H1 (cell line): ENCODE measurements at regions not wholly inside any gene's neighbourhood (a gene's known extent, or its start where the extent isn't known, plus 50 kb on each side); places are given as distances from the start of the nearest gene placed in this dataset.

Source experiments
- CTCF ChIA-PET: fragments of 300-600 bp; sonication (Branson Sonifier 250); formaldehyde crosslinking; loops from one replicate; lab custom pipeline; 2021; ENCODE audit not compliant: partially characterized antibody; lab: Charles Lee
- POLR2A ChIA-PET: fragments of 300-600 bp; sonication (Branson Sonifier 250); formaldehyde crosslinking; loops from one replicate; lab custom pipeline; 2021; ENCODE audit warnings: inconsistent platforms; ENCODE audit not compliant: partially characterized antibody; lab: Charles Lee
- DNase-seq, 2 experiments: peaks; one replicate each; pipeline versions ENCODE4 v3.0.0 to v3.0.0-alpha.2; 2010 to 2022; ENCODE audit warnings: low spot score in 2 of 2, low read depth in 1 of 2, mixed read lengths in 1 of 2
- FAIRE-seq: peaks from 2 replicates; lab custom pipeline; 2011; peaks lifted over from hg19 to GRCh38; lab: Jason Lieb, UNC
- H2AFZ ChIP-seq: 2 replicates; pipeline ENCODE4 v1.8.1; 2012; ENCODE audit warnings: low read length, inconsistent platforms
- H2AK5ac ChIP-seq: 2 replicates; pipeline ENCODE4 v1.6.1; 2013; ENCODE audit warnings: low read depth, low read length
- H2BK120ac ChIP-seq: replicated peaks from 2 replicates; pipeline ENCODE3; 2013; ENCODE audit warnings: low read depth, low read length, inconsistent platforms
- H2BK12ac ChIP-seq: 2 replicates; pipeline ENCODE4 v1.6.1; 2013; ENCODE audit warnings: low read depth, low read length
- H2BK15ac ChIP-seq: 2 replicates; pipeline ENCODE4 v1.6.1; 2013; ENCODE audit warnings: low read length
- H2BK20ac ChIP-seq: 2 replicates; pipeline ENCODE4 v1.6.1; 2013; ENCODE audit warnings: low read length
- H2BK5ac ChIP-seq: 2 replicates; pipeline ENCODE4 v1.6.1; 2013; ENCODE audit warnings: low read depth, low read length
- H3K14ac ChIP-seq: 2 replicates; pipeline ENCODE4 v1.6.1; 2013; ENCODE audit warnings: inconsistent platforms; ENCODE audit not compliant: insufficient read length
- H3K18ac ChIP-seq: 2 replicates; pipeline ENCODE4 v1.6.1; 2013; ENCODE audit warnings: low read length; ENCODE audit errors: extremely low read depth
- H3K23ac ChIP-seq: 2 replicates; pipeline ENCODE4 v1.6.1; 2013; ENCODE audit warnings: inconsistent platforms; ENCODE audit not compliant: insufficient read length
- H3K23me2 ChIP-seq: 2 replicates; pipeline ENCODE4 v1.6.1; 2013; ENCODE audit warnings: low read depth, low read length
- H3K27ac ChIP-seq: 2 replicates; pipeline ENCODE4 v1.6.1; 2011; ENCODE audit warnings: low read depth, low read length, inconsistent platforms
- H3K27me3 ChIP-seq, 4 experiments: replicated peaks in 1 of 4; 1 replicate in 1 of 4; 2 replicates in 3 of 4; pipeline versions ENCODE4 v1.6.1 to v1.8.1; 2011 to 2013; ENCODE audit warnings: low read length in 3 of 4, mild to moderate bottlenecking in 3 of 4, inconsistent platforms in 2 of 4, mixed read lengths in 2 of 4, moderate library complexity in 1 of 4; ENCODE audit not compliant: control insufficient read depth in 3 of 4, insufficient read depth in 3 of 4; ENCODE audit errors: extremely low read depth in 1 of 4
- H3K36me3 ChIP-seq, 4 experiments: 2 replicates each; pipeline versions ENCODE4 v1.6.1 to v1.8.1; 2011 to 2013; ENCODE audit warnings: mild to moderate bottlenecking in 4 of 4, low read length in 3 of 4, moderate library complexity in 2 of 4, control low read depth in 1 of 4, inconsistent platforms in 1 of 4; ENCODE audit not compliant: insufficient read depth in 4 of 4, control insufficient read depth in 2 of 4
- H3K4ac ChIP-seq: replicated peaks from 2 replicates; pipeline ENCODE3; 2013; ENCODE audit warnings: low read length, low read depth, mixed read lengths, inconsistent platforms; ENCODE audit not compliant: insufficient read length
- H3K4me1 ChIP-seq, 4 experiments: replicated peaks in 1 of 4; 1 replicate in 1 of 4; 2 replicates in 3 of 4; pipeline versions ENCODE4 v1.6.1 to v1.8.1; 2011 to 2013; ENCODE audit warnings: low read length in 3 of 4, inconsistent platforms in 2 of 4, mixed read lengths in 1 of 4; ENCODE audit not compliant: insufficient read depth in 4 of 4, control insufficient read depth in 3 of 4
- H3K4me2 ChIP-seq, 2 experiments: 2 replicates each; pipeline versions ENCODE4 v1.6.1 to v1.8.1; 2011 to 2013; ENCODE audit warnings: low read depth in 2 of 2, low read length in 2 of 2, control low read depth in 1 of 2, inconsistent platforms in 1 of 2, mild to moderate bottlenecking in 1 of 2; ENCODE audit not compliant: insufficient read depth in 1 of 2
- H3K4me3 ChIP-seq, 4 experiments: fragments of 200-600, 300-600 bp in 1 of 4; sonication (generic), shearing (Covaris generic), sonication (Bioruptor Twin) in 1 of 4; 2 replicates each; pipeline versions ENCODE4 v1.5.1 to v1.8.1; 2011 to 2016; ENCODE audit warnings: low read length in 4 of 4, low read depth in 3 of 4, control low read depth in 2 of 4, inconsistent platforms in 2 of 4, mild to moderate bottlenecking in 2 of 4, mixed read lengths in 1 of 4, moderate library complexity in 1 of 4; ENCODE audit not compliant: insufficient read depth in 2 of 4; ENCODE audit errors: extremely low read depth in 1 of 4
- H3K56ac ChIP-seq: replicated peaks from 2 replicates; pipeline ENCODE3; 2013; ENCODE audit warnings: low read depth, mild to moderate bottlenecking, mixed read lengths, low read length, inconsistent platforms; ENCODE audit not compliant: insufficient read length
- H3K79me1 ChIP-seq: 2 replicates; pipeline ENCODE4 v1.6.1; 2013; ENCODE audit warnings: low read depth, low read length, control low read depth
- H3K79me2 ChIP-seq, 2 experiments: 2 replicates each; pipeline versions ENCODE4 v1.6.1 to v1.8.1; 2012 to 2013; ENCODE audit warnings: low read length in 2 of 2, mild to moderate bottlenecking in 2 of 2, inconsistent platforms in 1 of 2; ENCODE audit not compliant: insufficient read depth in 2 of 2, control insufficient read depth in 1 of 2
- H3K9ac ChIP-seq, 4 experiments: replicated peaks in 1 of 4; 1 replicate in 1 of 4; 2 replicates in 3 of 4; pipeline versions ENCODE4 v1.6.1 to v1.8.1; 2011 to 2013; ENCODE audit warnings: low read depth in 3 of 4, low read length in 3 of 4, control low read depth in 2 of 4, mild to moderate bottlenecking in 2 of 4, moderate library complexity in 2 of 4, inconsistent platforms in 1 of 4; ENCODE audit errors: extremely low read depth in 1 of 4
- H3K9me3 ChIP-seq, 2 experiments: 2 replicates each; pipeline versions ENCODE4 v1.6.1 to v1.8.1; 2012 to 2013; ENCODE audit warnings: mild to moderate bottlenecking in 2 of 2, moderate library complexity in 2 of 2, control low read depth in 1 of 2, inconsistent platforms in 1 of 2, low read depth in 1 of 2, low read length in 1 of 2, mixed read lengths in 1 of 2; ENCODE audit not compliant: insufficient read depth in 2 of 2
- H4K20me1 ChIP-seq, 2 experiments: replicated peaks in 1 of 2; 2 replicates each; pipeline versions ENCODE3 to v1.8.1; 2011 to 2013; ENCODE audit warnings: inconsistent platforms in 2 of 2, low read length in 2 of 2, mild to moderate bottlenecking in 1 of 2; ENCODE audit not compliant: insufficient read depth in 2 of 2, control insufficient read depth in 1 of 2
- H4K5ac ChIP-seq: 2 replicates; pipeline ENCODE4 v1.6.1; 2013; ENCODE audit warnings: low read length, low read depth, mixed read lengths, inconsistent platforms; ENCODE audit not compliant: insufficient read length
- H4K8ac ChIP-seq: 2 replicates; pipeline ENCODE4 v1.8.0; 2013; ENCODE audit warnings: mild to moderate bottlenecking, moderate library complexity, low read length, inconsistent platforms; ENCODE audit not compliant: insufficient read depth; ENCODE audit errors: extremely low read depth
- H4K91ac ChIP-seq: replicated peaks from 2 replicates; pipeline ENCODE3; 2013; ENCODE audit warnings: low read length, mixed read lengths, inconsistent platforms; ENCODE audit not compliant: insufficient read length
- BACH1 ChIP-seq: IDR thresholded peaks from 2 replicates; pipeline ENCODE4 v1.6.1; 2012; ENCODE audit warnings: low read length, improper control_type of control experiment
- KDM5A ChIP-seq: fragments of 200-600 bp; IDR thresholded peaks from 2 replicates; pipeline ENCODE4 v1.7.1; 2012; ENCODE audit warnings: mild to moderate bottlenecking, low read length, inconsistent platforms, mixed read lengths
- MAFK ChIP-seq: IDR thresholded peaks from 2 replicates; pipeline ENCODE4 v1.6.1; 2012; ENCODE audit warnings: low read depth, mild to moderate bottlenecking, improper control_type of control experiment, low read length
- WGBS, 2 experiments: shearing (Covaris generic) in 1 of 2; methylation state at CpG; one replicate each; pipeline versions ENCODE4 v1.1.6 to v1.1.7; 2013 to 2015; ENCODE audit warnings: low lambda C conversion rate in 2 of 2, mixed read lengths in 2 of 2, inconsistent platforms in 1 of 2, low coverage in 1 of 2, missing lambda C conversion rate in 1 of 2; ENCODE audit not compliant: insufficient replicate concordance in 2 of 2, insufficient coverage in 1 of 2, insufficient read length in 1 of 2; ENCODE audit errors: extremely low coverage in 1 of 2, missing lambda C conversion rate in 1 of 2; 5-methylcytosine and 5-hydroxymethylcytosine counted together

GRCh38 chr14:76697246-76697905 is 63.9 kb upstream of the VASH1 start:
- H4K91ac ChIP-seq, result no peak overlapping the region

More at GRCh38 chr14:76697246-76697905, 63.9 kb upstream of the VASH1 start:
- Histone ChIP-seq H3K79me2 (no peaks in the 10 kb centered on the region), H3K23ac (no peak overlapping the region), H4K8ac (peak overlapping the region; percentile 38; the same call in 1 of the 2 replicates), H2BK5ac (no peak overlapping the region), H2BK12ac (0 out of 2 replicates have a peak overlapping the region, but pooled peaks have one; percentile 1), H3K56ac (no peak overlapping the region), H3K9me3 (no peaks in the 10 kb centered on the region), H2BK15ac (no peak overlapping the region), H3K4me1 (no peaks in the 10 kb centered on the region), H4K5ac (no peak overlapping the region), H3K36me3 (no peaks in the 10 kb centered on the region), H2BK120ac (no peak overlapping the region), H3K4me2 (no peak overlapping the region), H3K27me3 (no peaks in the 10 kb centered on the region), H3K14ac (no peak overlapping the region), H2BK20ac (no peak overlapping the region), H3K4me3 (no peak overlapping the region), H3K9ac (no peak overlapping the region), H3K18ac (no peak overlapping the region), H3K4ac (no peak overlapping the region), H3K79me1 (no peaks in the 10 kb centered on the region), H2AFZ (no peak overlapping the region), H3K27ac (no peak overlapping the region), H2AK5ac (no peak overlapping the region), H3K23me2 (no peaks in the 10 kb centered on the region), H4K20me1 (no peaks in the 10 kb centered on the region)
- ChIA-PET POLR2A (interaction anchor here (0.6 kb wide), 1 partner anchor 82 kb away, joined by 3 read pairs; no protein-coding TSS in a partner anchor), CTCF (interaction anchor here (0.8 to 2.7 kb wide), 6 partner anchors 13 to 604 kb away, joined by 3 to 18 read pairs (median 3); no protein-coding TSS in a partner anchor)
- FAIRE-seq (no peak), DNase-seq (peak in 1 of 2 experiments; percentile 32)
- 97% methylated on average over 5 of the region's 5 CpGs; no CpG with 5 or more reads in 1 of the 2 experiments for WGBS, 2 experiments
- TF ChIP-seq KDM5A (no peak), BACH1 (no peak), MAFK (no peak)
